K562 (cell line): ENCODE measurements at regions not wholly inside any gene's neighbourhood (a gene's known extent, or its start where the extent isn't known, plus 50 kb on each side); places are given as distances from the start of the nearest gene placed in this dataset.

Experiments
- ATAC-seq: fragments of 200-7000 bp; cut with Tn5 transposase; 3 replicates; pipeline ENCODE4 v1.9.1; 2020; ENCODE audit warnings: moderate library complexity
- BruUV-seq: library from RNA; stranded (reverse); fragments of 400-500 nt; replicated peaks from 2 replicates; lab custom pipeline; 2021; lab: Mats Ljungman, UMichigan
- CTCF ChIA-PET: fragments of 300-600 bp; formaldehyde crosslinking; extraction: SDS; loops from one replicate; lab custom pipeline; 2021; ENCODE audit warnings: low intra/inter-chr PET ratio; lab: Yijun Ruan, JAX
- POLR2A ChIA-PET: fragments of 300-600, 350-650 bp; sonication (Branson Sonifier 250); formaldehyde crosslinking; extraction: SDS; loops from one replicate; lab custom pipeline; 2021; ENCODE audit warnings: antibody characterized with exemption, inconsistent platforms; lab: Yijun Ruan, JAX
- DNase-seq, 4 experiments: peaks; one replicate each; pipeline versions ENCODE4 v3.0.0 to v3.0.0-alpha.2; 2011 to 2018; ENCODE audit warnings: low spot score in 3 of 4, mixed read lengths in 3 of 4; ENCODE audit errors: extremely low read depth in 1 of 4
- FAIRE-seq: peaks from 2 replicates; lab custom pipeline; 2011; peaks lifted over from hg19 to GRCh38; lab: Jason Lieb, UNC
- H2AFZ ChIP-seq: 2 replicates; pipeline ENCODE4 v1.6.0; 2011; ENCODE audit warnings: low read depth, low read length, control low read depth, inconsistent platforms
- H3K27ac ChIP-seq: fragments of 200-600 bp; 3 replicates; pipeline ENCODE4 v1.8.0; 2011; ENCODE audit warnings: low read depth, mild to moderate bottlenecking, control low read depth, inconsistent platforms, low read length, moderate library complexity, mixed read lengths; ENCODE audit errors: extremely low read depth
- H3K27me3 ChIP-seq, 2 experiments: fragments of 300-600 bp in 1 of 2; 2 replicates in 1 of 2; 3 replicates in 1 of 2; pipeline versions ENCODE4 v1.6.0 to v1.8.0; 2011; ENCODE audit warnings: inconsistent platforms in 2 of 2, low read length in 2 of 2, mild to moderate bottlenecking in 1 of 2, mixed read lengths in 1 of 2, moderate library complexity in 1 of 2; ENCODE audit not compliant: control insufficient read depth in 2 of 2, insufficient read depth in 2 of 2
- H3K36me3 ChIP-seq: fragments of 300-600 bp; 3 replicates; pipeline ENCODE4 v1.8.0; 2011; ENCODE audit warnings: mild to moderate bottlenecking, low read length, inconsistent platforms; ENCODE audit not compliant: control insufficient read depth, insufficient read depth
- H3K4me1 ChIP-seq, 2 experiments: fragments of 200-600 bp in 1 of 2; replicated peaks in 1 of 2; 2 replicates in 1 of 2; 3 replicates in 1 of 2; pipeline versions ENCODE4 v1.5.1 to v1.8.0; 2011; ENCODE audit warnings: inconsistent platforms in 2 of 2, low read length in 2 of 2, mild to moderate bottlenecking in 1 of 2, mixed read lengths in 1 of 2, moderate library complexity in 1 of 2; ENCODE audit not compliant: control insufficient read depth in 2 of 2, insufficient read depth in 2 of 2
- H3K4me2 ChIP-seq: 2 replicates; pipeline ENCODE4 v1.6.1; 2011; ENCODE audit warnings: low read length, control low read depth, inconsistent platforms, mixed read lengths; ENCODE audit not compliant: insufficient read depth
- H3K4me3 ChIP-seq: fragments of 200-600 bp; sonication (generic), shearing (Covaris generic); 2 replicates; pipeline ENCODE4 v1.5.1; 2016; ENCODE audit warnings: control low read depth, inconsistent platforms
- H3K79me2 ChIP-seq: fragments of 200-600 bp; 3 replicates; pipeline ENCODE4 v1.8.0; 2011; ENCODE audit warnings: low read length, inconsistent platforms; ENCODE audit not compliant: control insufficient read depth, insufficient read depth
- H3K9ac ChIP-seq, 2 experiments: 2 replicates each; pipeline versions ENCODE4 v1.6.0 to v1.6.1; 2011; ENCODE audit warnings: low read depth in 2 of 2, low read length in 2 of 2, control low read depth in 1 of 2, inconsistent platforms in 1 of 2, mild to moderate bottlenecking in 1 of 2, mixed read lengths in 1 of 2; ENCODE audit not compliant: insufficient read depth in 1 of 2
- H3K9me1 ChIP-seq: one replicate; pipeline ENCODE4 v1.6.0; 2011; ENCODE audit warnings: inconsistent platforms, mild to moderate bottlenecking, low read length, moderate library complexity; ENCODE audit not compliant: control insufficient read depth, insufficient read depth
- H3K9me3 ChIP-seq: replicated peaks from 2 replicates; pipeline ENCODE4 v1.5.1; 2011; ENCODE audit warnings: low read depth, low read length, inconsistent platforms; ENCODE audit not compliant: control insufficient read depth, insufficient read depth
- H4K20me1 ChIP-seq: replicated peaks from 2 replicates; pipeline ENCODE4 v1.6.1; 2011; ENCODE audit warnings: low read length, inconsistent platforms, mixed read lengths; ENCODE audit not compliant: control insufficient read depth, insufficient read depth
- IFI16 ChIP-seq: fragments of 250-450 bp; sonication (Bioruptor Pico); IDR thresholded peaks from 2 replicates; pipeline ENCODE4 v2.1.2; 2022; ENCODE audit warnings: mild to moderate bottlenecking, inconsistent platforms
- LCOR ChIP-seq: sonication (generic); formaldehyde crosslinking; IDR thresholded peaks from 2 replicates; pipeline ENCODE4 v1.8.0; 2022; ENCODE audit warnings: mild to moderate bottlenecking, missing genetic modification reagents
- NFIX ChIP-seq: fragments of 250-450 bp; sonication (Bioruptor Pico); IDR thresholded peaks from 2 replicates; pipeline ENCODE4 v1.4.0; 2020; ENCODE audit warnings: low read depth, mild to moderate bottlenecking, moderate library complexity
- OTX1 ChIP-seq: fragments of 450-650 bp; formaldehyde crosslinking; IDR thresholded peaks from 2 replicates; pipeline ENCODE4 v1.4.0; 2022; ENCODE audit warnings: mild to moderate bottlenecking
- ZNF668 ChIP-seq: fragments of 250-450 bp; sonication (Bioruptor Pico); IDR thresholded peaks from 2 replicates; pipeline ENCODE4 v1.8.0; 2022; ENCODE audit warnings: mild to moderate bottlenecking, inconsistent platforms
- WGBS: fragments of 100-300 bp; shearing (Covaris generic); methylation state at CpG from one replicate; pipeline ENCODE4 v1.1.6; 2016; ENCODE audit warnings: low coverage, mixed read lengths; ENCODE audit not compliant: insufficient coverage; ENCODE audit errors: missing lambda C conversion rate; 5-methylcytosine and 5-hydroxymethylcytosine counted together
- in situ Hi-C: fragments of 300-500 bp; cut with MboI; formaldehyde crosslinking; loops from 4 replicates; pipeline ENCODE4 v1.15.0; 2018; ENCODE audit warnings: inconsistent platforms, mixed read lengths
- intact Hi-C: fragments of 100-400 bp; cut with micrococcal nuclease; formaldehyde crosslinking; loops from 2 replicates; pipeline ENCODE4 v1.14.2; 2022
- TF ChIP-seq, protein P1 (sequence below): sonication (generic); formaldehyde crosslinking; IDR thresholded peaks from 2 replicates; pipeline ENCODE4 v1.8.0; 2022; ENCODE audit warnings: missing genetic modification reagents, mild to moderate bottlenecking, borderline replicate concordance
- TF ChIP-seq, protein P2 (sequence below), 2 experiments: fragments of 250-450 bp in 1 of 2; fragments of 450-650 bp in 1 of 2; sonication (Bioruptor Pico) in 1 of 2; IDR thresholded peaks; 2 replicates each; pipeline versions ENCODE4 v1.6.1 to v1.8.0; 2016 to 2021; ENCODE audit warnings: mild to moderate bottlenecking in 2 of 2, moderate library complexity in 2 of 2, missing compliant biosample characterization in 1 of 2, missing genetic modification characterization in 1 of 2

DNA sequence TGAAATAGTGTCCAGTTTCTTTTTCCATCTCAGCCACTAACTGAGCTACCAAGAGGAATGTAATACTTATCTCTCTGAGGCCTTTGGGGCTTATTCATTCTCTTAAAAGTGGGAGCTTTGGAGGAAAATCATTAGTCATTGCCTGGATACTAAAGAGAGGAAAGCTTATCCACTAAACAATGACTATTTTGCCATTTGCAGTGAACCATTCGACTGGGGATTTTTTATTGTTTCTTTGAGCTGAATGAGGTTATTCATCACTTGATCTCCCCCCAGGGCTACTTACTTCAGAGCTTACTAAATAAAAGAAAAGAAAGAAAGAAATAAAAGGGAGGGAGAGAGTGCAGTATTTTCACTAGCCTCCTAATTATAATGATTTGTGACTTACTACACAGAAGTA lies 1329.5 kb upstream of the TENM3 start:
- Histone ChIP-seq H3K9ac (no peak overlapping the region), H3K36me3 (no peaks in the 10 kb centered on the region), H3K4me3 (no peak overlapping the region), H3K79me2 (no peaks in the 10 kb centered on the region), H4K20me1 (no peaks in the 10 kb centered on the region), H3K4me1 (no peaks in the 10 kb centered on the region), H3K27ac (no peak overlapping the region), H3K9me1 (no peaks in the 10 kb centered on the region), H3K9me3 (no peaks in the 10 kb centered on the region), H3K4me2 (no peak overlapping the region), H2AFZ (no peak overlapping the region), H3K27me3 (no peaks in the 10 kb centered on the region)
- ChIA-PET POLR2A (no interaction called here), CTCF (no interaction called here)
- DNase-seq (no peak), FAIRE-seq (no peak), ATAC-seq (no peak)
- BruUV-seq = no TSS peak
- in situ Hi-C loops (no loop called here), intact Hi-C loops (no loop called here)
- TF ChIP-seq, protein P1, sequence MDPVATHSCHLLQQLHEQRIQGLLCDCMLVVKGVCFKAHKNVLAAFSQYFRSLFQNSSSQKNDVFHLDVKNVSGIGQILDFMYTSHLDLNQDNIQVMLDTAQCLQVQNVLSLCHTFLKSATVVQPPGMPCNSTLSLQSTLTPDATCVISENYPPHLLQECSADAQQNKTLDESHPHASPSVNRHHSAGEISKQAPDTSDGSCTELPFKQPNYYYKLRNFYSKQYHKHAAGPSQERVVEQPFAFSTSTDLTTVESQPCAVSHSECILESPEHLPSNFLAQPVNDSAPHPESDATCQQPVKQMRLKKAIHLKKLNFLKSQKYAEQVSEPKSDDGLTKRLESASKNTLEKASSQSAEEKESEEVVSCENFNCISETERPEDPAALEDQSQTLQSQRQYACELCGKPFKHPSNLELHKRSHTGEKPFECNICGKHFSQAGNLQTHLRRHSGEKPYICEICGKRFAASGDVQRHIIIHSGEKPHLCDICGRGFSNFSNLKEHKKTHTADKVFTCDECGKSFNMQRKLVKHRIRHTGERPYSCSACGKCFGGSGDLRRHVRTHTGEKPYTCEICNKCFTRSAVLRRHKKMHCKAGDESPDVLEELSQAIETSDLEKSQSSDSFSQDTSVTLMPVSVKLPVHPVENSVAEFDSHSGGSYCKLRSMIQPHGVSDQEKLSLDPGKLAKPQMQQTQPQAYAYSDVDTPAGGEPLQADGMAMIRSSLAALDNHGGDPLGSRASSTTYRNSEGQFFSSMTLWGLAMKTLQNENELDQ (CRISPR knock-in tag) = no peak
- TF ChIP-seq OTX1 (no peak), IFI16 (CRISPR knock-in tag) (no peak), NFIX (CRISPR knock-in tag) (no peak), ZNF668 (CRISPR knock-in tag) (no peak), LCOR (CRISPR knock-in tag) (no peak)
- TF ChIP-seq, protein P2, sequence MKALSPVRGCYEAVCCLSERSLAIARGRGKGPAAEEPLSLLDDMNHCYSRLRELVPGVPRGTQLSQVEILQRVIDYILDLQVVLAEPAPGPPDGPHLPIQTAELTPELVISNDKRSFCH (CRISPR knock-in tag; IDR thresholded peaks at IDR 0.05) = no peak
- TF ChIP-seq, protein P2 (tag; IDR thresholded peaks at IDR 0.05) = no peak
- WGBS = 0% methylated on average over 1 of the region's 1 CpG
